Umbilical cord (tissue), 1 donor: ENCODE measurements at regions not wholly inside any gene's neighbourhood (a gene's known extent, or its start where the extent isn't known, plus 50 kb on each side); places are given as distances from the start of the nearest gene placed in this dataset.
A peak's percentile ranks its signal among the peaks of the same experiment; 100 is the strongest.

Source experiments
- DNase-seq: peaks from one replicate; pipeline ENCODE4 v3.0.0-alpha.2; 2015; ENCODE audit warnings: low spot score

DNA sequence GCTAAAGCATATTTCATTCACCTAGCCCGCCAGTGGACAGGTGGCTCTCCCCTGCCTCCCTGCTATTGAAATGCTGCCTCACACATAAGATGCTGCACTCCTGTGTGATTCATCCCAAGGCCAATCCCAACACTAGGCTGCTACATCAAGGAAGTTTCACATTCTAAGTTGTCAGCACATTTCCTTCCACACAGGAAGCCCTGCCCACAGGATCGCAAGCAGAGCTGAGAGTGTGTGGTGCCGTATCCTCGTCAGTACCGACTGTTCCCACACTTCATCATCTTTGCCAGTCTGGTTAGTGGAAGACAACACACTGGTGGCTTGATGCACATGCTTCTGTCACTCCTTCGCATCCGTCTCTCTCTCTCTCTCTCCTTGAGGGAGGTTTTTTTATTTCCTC is 194.3 kb upstream of the PPP2R2D start:
- no peak for DNase-seq

DNA sequence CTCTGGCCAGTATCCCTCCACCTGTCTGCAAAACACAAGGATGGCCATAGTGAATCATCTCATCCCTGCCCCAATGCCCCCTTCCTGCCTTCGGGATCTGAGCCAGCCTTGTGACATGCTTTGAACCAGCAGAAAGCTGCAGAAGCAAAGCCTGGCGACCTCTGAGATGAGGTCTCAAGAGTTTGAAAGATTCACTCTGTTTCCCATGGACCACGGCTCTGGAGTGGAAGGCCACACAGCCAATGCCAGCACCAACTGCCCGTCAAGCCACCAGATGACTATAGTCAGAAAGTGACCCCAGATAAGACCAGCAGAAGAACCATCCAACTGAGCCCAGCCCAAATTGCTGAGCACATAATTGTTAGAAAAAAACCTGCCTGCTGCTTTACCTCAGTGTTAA is 193.9 kb upstream of the PPP2R2D start:
- DNase-seq: no peak

DNA sequence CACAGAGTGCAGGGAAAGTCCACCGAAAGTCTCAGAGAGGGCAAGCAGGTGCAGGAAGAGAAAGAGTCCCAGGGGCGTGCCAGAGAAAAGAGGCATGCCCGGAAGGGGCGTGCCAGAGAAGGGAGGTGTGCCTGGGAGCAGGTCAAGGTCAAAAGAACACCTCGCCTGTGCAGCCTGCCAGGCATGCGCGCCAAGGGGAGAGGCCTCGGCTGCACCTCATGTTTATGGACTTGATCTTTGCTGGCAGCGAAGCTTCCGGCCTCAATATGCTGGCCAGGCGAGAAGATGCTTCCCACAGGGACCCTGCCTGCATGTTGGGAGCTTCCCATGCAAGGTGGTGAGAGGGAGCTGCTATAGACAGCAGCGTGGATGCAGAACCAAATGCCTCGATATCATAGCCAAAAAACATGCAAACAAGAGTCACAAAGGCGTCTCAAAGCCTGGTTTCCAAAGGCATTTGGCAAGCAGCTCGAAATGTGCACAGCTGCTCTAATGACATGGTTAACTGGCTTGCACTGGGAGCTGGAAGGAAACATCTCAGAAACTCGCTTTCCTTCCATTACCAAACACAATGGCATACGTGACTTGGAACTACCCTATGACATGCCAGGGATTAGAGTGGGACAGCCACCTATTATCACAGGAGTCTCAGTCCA is 192.5 kb upstream of the PPP2R2D start:
- DNase-seq: no peak

DNA sequence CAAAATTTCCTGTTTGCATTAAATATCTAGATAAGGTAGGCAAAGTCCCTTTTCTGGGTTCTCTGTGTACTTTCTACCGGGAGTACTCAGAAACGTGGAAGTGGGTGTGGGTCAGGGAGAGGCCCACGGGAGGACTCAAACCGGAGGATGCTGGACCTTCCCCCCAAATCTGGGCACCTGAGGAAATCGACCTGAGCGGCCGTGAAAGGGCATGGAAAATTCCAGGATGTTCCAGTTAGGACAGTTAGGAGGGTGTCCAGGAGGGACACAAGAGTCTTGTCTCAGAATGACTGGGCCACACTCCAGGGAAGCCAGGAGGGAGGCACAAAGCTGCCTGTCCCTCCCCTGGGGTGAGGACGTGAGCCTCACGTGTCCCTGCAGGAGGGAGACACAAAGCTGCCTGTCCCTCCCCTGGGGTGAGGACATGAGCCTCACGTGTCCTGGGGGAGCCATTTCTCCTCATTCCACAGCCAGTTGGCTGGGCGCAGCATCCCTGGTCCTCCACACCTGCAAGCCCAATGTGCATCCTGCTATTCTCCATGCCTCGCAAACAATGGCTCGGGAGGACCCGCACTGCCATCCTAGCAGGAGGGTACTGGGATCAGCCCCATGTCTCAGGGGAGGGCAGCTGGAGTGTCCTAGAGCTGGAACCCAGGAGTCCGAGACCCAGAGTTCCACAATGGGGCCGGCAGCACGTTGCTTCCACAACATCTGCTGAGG is 190.5 kb upstream of the PPP2R2D start:
- no peak for DNase-seq

DNA sequence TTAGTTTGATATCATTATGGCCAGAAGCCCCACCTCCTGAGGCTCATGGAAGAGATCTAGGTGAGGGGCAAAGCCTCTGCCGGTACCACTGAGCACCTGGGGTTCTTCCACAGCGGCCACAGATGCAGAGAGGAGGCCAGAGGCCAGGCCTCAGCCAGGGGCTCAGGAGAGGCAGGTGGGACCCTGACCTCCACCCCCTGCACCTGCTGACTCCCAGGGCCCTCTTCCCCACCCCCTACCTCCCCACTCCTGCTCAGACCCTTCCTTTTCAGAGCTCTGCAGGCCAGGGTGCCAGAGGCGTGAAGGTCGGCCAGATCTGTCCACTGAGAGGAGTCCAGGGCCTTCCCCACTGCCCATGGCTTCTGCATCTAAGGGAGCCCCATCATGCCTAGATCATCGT is 178.7 kb upstream of the PPP2R2D start:
- no peak for DNase-seq

DNA sequence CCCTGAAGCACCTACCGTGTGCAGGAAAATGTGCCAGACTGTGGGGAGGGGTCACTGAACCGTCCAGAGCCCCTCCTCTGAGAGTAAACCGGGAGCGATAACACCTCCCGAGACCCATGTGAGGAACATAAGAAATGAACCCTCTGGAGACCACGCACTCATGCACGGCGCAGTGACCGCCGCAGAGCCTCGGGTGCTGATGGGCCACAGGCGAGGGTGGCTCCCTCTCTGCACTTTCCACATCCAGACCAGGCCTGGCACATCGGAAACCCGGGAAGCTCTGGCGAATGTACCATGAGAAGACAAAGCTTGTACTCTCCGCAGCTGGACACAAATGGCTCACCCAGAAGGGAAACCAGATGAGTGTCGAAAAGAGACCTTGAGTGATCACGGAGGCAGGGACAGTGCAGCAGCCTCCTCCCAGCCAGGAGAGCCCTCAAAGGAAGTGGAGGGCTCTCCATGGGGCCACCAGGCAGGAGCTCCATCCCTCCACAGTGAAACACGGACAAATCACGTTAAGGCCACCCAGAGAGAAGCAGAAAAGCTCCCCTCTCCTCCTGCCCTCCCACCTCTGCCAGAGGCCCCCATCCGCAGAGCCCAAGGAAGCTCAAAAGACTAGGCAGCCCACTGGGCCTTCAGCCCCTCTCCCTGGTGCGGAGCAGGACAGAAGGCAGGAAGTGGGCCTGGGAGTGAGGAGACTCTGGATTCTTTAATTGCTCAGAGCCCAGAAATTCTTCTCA is 178.1 kb upstream of the PPP2R2D start:
- DNase-seq: no peak

DNA sequence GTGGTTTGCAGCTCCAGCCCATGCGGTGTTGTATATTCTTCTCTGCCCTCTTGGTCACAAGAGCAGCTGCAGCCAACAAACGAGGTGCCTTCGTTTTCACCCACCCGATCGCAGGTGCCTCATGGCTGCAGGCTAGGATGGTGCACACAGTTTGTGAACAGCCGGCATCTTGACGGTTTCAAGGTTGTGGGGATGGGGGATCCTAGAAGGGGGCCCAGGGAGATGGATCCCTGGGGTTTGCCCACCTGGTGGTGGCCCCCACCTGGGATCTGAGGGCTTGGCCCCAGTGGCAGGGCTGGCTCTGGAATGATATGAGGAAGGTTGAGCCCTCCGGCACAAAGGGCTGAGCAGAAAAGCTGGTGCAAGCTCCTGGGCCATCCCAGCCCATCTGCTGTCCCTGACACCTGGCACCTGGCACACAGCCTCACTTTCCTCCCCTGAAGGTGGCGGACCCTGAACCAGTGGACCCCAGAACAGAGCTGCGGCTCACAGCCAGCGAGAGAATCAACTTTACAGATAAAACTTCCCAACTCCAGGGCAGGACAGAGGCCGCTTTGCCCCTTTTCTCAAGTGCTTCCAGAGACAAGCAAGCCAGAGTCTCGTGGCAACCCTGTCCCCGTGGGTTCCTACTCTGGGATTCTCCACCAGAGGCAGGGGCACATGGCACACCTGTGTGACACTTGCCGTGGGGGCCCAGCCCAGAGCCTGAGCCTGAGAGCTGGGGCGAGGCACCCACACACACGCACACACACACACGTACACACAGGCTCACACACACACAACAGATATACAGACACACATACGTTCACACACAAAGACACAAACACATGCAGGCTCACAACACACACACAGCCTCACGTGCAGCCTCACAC is 177.3 kb upstream of the PPP2R2D start:
- DNase-seq: no peak

DNA sequence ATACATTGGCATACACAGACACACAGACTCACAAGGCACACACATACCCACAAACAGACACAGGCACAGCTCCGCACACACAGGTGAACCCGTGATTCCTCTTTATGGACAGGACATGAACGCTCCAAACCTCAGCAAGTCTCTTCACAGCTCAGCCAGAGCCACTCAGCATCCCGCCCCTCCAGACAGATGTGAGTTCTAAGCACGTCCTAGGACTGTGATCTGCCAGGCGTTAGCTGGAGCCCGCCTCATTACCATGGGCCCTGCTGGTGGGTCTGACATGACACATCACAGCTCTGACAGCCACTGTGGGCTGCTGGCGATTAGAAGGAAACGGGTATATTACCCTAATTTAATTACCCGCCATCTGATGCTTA is 176.7 kb upstream of the PPP2R2D start:
- no peak for DNase-seq

DNA sequence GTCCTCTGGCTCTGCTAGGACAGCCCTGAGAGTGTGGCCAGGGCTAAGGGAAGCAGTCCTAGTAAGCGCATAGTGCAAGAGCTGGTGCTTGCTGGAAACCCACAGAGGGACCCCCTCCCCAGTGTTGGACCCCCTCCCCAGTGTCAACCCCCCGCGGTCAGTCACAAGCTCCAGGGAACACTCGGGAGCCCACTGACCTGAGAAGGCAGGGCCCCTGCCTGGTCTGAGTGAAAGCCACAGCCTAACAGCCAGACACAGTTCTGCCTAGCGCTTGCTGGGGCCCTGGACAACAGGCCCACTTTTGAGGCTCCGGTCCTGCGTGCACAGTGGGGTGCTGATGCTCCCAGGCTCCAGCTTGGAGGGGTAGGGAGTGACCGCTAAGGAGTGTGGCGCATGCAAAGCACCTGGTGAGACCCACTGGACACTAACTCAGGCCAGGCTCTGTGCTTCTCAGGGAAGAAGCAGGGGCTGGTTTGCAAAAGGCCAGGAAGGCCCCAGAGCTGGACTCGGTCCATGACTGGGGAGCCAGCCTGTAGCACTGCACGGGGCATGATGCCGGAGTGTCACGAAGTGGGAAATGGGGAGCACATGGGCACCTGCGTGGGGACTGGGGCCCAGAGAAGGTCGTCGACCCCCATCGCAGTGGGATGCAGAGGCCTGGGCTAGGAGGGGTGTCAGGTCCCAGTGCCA is 175.8 kb upstream of the PPP2R2D start:
- DNase-seq: no peak

DNA sequence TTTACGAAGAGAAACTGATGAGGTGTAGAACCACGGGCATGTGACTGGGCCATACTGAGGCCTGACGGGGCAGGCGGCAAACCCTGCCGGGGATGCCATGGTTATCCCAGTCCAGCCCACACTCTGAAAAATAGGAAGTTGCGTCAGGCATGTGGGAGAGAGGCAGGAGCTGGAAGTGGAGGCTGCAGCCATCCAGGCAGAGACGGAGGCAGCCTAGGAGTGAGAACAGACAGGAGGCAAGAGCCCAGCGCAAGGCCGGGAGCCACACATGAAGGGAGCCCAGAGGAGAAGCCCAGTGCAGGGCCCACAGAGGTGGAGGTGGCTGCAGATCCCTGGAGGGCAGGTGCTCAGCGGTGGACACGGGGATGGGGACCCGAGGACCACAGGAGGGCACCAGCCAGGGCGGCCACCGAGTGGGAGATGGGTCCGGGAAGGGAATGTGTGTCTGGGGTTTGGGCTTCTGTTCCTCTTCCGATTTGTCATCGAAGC is 175.2 kb upstream of the PPP2R2D start:
- DNase-seq: no peak

DNA sequence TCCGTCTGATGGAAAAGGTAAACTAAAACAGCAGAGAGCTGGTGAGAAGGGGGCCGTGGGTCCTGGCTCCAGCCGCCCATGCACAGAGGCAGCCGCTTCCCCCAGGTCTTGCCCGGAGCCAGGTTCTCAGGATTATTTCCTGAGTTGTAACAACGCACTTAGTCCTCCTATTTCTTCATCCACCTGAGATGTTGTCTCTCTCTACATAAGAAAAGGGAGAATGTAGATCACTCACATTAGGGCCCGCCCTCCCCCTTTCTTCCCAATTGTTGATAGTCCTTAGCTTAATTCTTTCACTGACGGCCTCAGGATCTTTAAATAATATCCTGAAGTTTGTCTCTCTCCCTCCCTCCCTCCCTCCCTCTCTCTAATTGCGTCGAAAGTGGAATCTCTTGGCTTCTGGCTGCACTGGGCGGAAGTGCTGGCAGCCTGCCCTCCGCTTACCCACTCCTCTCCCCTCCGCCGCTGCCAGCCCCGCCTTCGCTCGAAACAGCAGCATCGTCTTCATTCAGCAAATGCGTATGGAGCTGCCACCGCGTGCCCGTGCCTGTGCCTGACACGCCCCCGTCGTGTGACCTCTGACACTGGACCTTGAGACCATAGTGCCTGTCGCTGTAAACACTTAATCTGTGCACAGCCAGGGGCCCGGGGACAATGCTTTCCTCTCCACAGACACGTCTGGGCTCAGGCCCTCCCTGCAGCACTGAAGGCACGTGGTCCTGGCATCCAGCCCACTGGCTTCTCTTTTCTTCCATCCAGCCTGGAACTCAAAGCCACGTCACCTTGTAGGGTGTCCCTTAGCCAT is 174.5 kb upstream of the PPP2R2D start:
- DNase-seq: peak; percentile 59

DNA sequence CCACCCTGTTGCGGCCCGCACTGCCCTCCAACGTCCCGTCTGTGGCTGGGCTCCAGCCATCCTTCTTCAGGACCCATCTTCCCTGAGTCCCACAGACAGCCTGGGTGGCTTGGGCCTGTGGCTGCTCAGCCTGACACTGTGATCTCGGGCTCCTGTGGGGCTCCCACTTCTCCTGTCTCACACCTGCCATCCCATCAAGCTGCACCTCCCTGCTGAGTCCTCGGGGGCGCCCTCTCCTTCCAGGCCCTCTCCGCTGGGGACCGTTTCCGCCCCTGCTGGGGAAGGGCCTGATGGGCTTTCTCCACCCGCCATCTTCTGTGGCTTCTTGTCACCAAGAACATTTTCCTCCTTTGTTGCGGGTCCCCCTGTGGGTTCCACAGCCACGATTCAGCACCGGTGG is 173.8 kb upstream of the PPP2R2D start:
- DNase-seq: no peak

DNA sequence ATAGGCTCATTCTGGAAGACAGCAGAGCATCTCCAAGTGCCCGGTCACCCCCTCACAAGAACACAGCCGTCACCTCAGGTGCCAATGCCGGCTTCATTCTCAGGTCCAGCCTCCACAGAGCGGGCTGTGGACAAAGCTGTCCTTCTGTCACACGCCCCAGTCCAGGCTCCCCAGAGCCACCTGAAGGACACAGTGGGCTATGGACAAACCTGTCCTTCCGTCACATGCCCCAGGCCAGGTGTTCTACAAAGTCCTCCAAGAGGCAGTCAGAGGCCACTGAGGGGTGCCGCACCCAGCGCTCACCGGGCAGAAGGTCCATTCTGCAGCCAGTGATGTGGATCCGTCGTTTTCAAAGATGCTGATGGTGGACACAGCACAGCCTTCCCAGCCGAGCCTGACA is 173.2 kb upstream of the PPP2R2D start:
- DNase-seq: no peak

DNA sequence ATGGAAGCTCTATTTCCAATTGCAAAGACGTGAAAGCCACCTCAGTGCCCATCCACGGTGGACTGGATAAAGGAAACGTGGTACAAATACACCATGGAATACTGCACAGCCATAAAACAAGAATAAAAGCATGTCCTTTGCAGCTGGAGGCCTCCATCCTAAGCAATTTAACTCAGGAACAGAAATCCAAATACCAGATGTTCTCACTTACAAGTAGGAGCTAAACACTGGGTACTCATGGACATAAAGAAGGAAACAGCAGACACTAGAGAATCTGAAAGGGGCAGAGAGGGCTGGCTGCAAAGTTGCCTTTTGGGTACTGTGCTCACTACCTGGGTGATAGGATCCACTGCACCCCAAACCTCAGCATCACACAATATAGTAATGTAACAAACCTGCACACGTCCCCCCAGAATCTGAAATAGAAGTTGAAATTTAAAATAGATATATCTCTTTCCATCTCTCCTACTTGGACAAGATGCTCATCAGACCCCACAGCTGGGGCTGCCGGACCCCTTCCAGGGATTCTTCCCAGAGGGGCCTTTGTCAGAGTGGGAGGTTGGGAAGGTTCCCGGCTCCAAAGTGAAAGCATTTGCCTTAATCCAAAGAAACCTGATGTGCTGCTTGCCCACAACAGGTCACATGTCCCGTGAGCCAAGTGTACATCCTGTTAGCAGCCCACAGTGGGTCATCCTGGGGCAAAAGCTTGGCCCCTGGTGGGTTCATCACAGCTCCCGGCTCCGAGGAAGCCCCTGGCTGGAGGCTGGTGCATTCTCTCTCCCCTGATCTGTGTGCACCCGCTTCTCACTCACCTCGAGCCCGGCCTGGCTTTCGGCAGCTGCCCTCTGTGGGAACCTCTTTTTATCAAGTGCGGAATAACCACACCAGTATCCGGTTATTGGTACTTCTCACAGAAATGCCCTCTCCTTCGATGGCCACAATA is 172.3 kb upstream of the PPP2R2D start:
- no peak for DNase-seq

DNA sequence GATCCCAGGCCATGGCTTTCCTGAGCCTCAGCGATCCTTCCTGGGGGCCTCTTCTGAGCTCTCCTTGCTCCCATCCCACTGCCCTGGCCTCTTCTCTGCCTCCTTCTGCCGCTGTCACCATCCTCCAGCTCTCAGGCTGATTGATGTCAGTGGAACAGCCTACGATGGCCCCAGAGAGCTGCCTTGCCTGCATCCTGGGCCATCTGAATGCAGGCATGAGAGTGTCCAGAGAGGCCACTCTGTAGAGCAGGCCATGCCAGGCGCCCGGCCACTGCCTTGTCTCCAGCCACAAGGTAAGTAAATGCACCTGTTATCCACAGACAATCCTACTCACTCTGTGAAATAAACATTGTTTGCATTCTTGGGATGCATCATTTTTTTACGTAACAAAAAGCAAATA is 171.4 kb upstream of the PPP2R2D start:
- DNase-seq: no peak

DNA sequence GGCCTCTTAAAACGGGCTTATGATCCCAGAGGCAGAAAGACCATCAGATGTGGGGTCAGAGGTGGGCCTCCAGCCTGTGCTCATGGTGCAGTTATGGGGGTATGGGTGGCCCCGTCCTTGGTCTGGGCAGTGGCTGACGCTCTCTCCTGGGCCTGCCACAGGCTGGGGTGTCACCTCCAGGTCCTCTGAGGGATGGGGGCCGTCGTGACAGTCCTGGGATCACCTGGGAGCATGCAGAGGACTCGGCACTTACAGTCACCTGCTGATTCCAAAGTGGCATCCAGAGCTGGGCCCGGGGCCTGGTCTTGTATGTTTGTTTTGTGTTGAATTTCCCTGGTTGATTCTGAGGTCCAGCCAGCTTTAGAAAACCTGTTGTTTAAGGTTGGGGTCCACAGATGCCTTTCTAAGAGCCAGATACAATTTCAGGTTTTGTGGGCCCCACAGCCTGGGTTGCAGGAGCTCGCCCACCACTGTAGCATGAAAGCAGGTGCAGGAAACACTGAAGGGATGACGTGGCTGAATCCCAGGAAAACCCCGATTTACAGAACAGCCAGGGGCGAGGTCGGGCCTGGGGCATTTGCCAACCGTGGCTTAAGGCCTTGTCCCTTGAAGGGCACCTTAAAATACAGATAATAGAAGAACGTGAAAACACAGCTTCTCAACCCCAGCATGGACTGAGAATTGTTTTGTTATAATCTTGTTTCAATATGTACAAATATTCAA is 170.7 kb upstream of the PPP2R2D start:
- DNase-seq: no peak

DNA sequence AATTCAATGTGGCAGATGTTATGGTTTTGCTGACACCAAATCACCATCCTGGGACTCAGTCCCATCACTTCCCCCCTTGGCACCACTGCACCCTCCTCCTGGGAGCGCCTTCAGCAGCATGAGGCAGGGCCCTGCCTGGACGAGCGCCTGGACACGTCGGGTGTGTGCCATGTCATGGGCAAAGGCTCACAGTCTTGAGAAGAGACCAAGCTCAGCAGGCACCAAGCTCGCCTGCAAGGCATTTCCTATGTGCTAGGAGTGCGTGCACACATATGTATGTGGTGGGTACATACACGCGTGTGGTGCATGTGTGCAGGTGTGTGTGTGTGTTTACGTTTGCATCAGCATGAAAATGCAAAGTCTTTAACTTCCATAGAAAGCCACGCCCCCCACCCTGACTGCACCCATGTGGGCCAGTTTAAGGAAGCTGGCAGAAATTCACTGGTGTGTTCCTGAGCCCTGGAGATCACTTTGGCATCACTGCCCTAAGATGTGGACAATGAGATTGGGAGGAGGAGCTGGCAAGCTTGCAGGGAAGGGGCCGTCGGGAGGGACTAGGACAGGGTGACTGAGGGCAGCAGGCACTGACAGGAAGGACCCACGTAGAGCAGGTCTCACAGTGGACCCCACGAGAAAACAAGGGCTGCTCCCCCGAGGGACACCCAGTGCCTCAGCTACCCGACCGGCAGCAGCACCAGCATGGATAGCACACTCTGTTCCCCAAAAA is 169.9 kb upstream of the PPP2R2D start:
- DNase-seq: no peak
